ENCODE measurements at regions not wholly inside any gene's neighbourhood (a gene's known extent, or its start where the extent isn't known, plus 50 kb on each side); places are given as distances from the start of the nearest gene placed in this dataset.

DNA sequence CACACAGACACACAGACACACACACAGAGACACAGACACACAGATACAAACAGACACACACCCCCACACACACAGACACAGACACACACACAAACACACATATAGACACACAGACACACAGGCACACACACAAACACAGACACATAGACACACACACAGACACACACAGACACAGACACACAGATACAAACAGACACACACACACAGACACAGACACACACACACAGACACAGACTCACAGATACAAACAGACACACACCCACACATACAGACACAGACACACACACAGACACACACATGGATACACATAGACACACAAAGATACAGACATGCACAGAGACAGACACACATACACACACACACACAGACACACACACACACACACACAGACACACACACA lies 174.5 kb downstream of the URI1 start:
- Histone ChIP-seq H3K27me3 (ENCODE audit: insufficient read depth, low read length, poor library complexity) (no peaks in the 10 kb centered on the region), H3K23ac (ENCODE audit: low read length) (no peak overlapping the region), H4K8ac (ENCODE audit: low read depth, low read length) (no peak overlapping the region), H3K18ac (ENCODE audit: low read length) (no peak overlapping the region), H3K27ac (ENCODE audit: low read depth, low read length) (no peak overlapping the region), H2BK120ac (ENCODE audit: low read depth, low read length) (no peak overlapping the region), H3K4me3 (ENCODE audit: low read length) (no peak overlapping the region), H2BK5ac (ENCODE audit: low read length) (no peak overlapping the region), H3K56ac (ENCODE audit: low read length) (no peak overlapping the region), H4K5ac (ENCODE audit: low read length) (no peak overlapping the region), H3K4me1 (ENCODE audit: control insufficient read depth, low read depth, low read length) (no peaks in the 10 kb centered on the region), H3K4me2 (ENCODE audit: low read length) (no peak overlapping the region), H2AK5ac (ENCODE audit: low read length) (no peak overlapping the region), H3K9ac (ENCODE audit: low read length) (no peak overlapping the region), H3K79me2 (ENCODE audit: control insufficient read depth, insufficient read depth, low read length) (no peaks in the 10 kb centered on the region), H3K4ac (ENCODE audit: low read depth, low read length) (no peak overlapping the region), H3K79me1 (ENCODE audit: low read length) (no peaks in the 10 kb centered on the region), H2BK15ac (replicated peaks; ENCODE audit: low read depth) (no peak overlapping the region), H3K36me3 (ENCODE audit: control insufficient read depth, insufficient read depth, low read length) (no peaks in the 10 kb centered on the region)
- DNase-seq = no peak

GRCh38 chr19:30116984-30117555 lies 175.0 kb downstream of the URI1 start:
- H3K79me2 ChIP-seq (ENCODE audit: control insufficient read depth, insufficient read depth, low read length) = no peaks in the 10 kb centered on the region
- H3K4me3 ChIP-seq (ENCODE audit: low read length) = no peak overlapping the region
- no peak overlapping the region for H3K23ac ChIP-seq (ENCODE audit: low read length)
- DNase-seq = peak; percentile 7
- H3K9ac ChIP-seq (ENCODE audit: low read length) = no peak overlapping the region
- no peak overlapping the region for H4K5ac ChIP-seq (ENCODE audit: low read length)
- WGBS (ENCODE audit: extremely low coverage, insufficient coverage, low lambda C conversion rate) = no CpG with 5 or more reads among the region's 16 CpGs
- H3K27me3 ChIP-seq (ENCODE audit: insufficient read depth, low read length, poor library complexity) = no peaks in the 10 kb centered on the region
- H4K8ac ChIP-seq (ENCODE audit: low read depth, low read length) = no peak overlapping the region
- no peak overlapping the region for H2AK5ac ChIP-seq (ENCODE audit: low read length)
- no peaks in the 10 kb centered on the region for H3K79me1 ChIP-seq (ENCODE audit: low read length)
- no peak overlapping the region for H3K18ac ChIP-seq (ENCODE audit: low read length)
- no peak overlapping the region for H2BK5ac ChIP-seq (ENCODE audit: low read length)
- no peak overlapping the region for H3K4me2 ChIP-seq (ENCODE audit: low read length)
- H3K27ac ChIP-seq (ENCODE audit: low read depth, low read length) = no peak overlapping the region
- no peak overlapping the region for H3K56ac ChIP-seq (ENCODE audit: low read length)
- no peaks in the 10 kb centered on the region for H3K4me1 ChIP-seq (ENCODE audit: control insufficient read depth, low read depth, low read length)
- no peaks in the 10 kb centered on the region for H3K36me3 ChIP-seq (ENCODE audit: control insufficient read depth, insufficient read depth, low read length)
- H2BK120ac ChIP-seq (ENCODE audit: low read depth, low read length) = no peak overlapping the region
- no peak overlapping the region for H3K4ac ChIP-seq (ENCODE audit: low read depth, low read length)
- H2BK15ac ChIP-seq (replicated peaks; ENCODE audit: low read depth) = no peak overlapping the region

DNA sequence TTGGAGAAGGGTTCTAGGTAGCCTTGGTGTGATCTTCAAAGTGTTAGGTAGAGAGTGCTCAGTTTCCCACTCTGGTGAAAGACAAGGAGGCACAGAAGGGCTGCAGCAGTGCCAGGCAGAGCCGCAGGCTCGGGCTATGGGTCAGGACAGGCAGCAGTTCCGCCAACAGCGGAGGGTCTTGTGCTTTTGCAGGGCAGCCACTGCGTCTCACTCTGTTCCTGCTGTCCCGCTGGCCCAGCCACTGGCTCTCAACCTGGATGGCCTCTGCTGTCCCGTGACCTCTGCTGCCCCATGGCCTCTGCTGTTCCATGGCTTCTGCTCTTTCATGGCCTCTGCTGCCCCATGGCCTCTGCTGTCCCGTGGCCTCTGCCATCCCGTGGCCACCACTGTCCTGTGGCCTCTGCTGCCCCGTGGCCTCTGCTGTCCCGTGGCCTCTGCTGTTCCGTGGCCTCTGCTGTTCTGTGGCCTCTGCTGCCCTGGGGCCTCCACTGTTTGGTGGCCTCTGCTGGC lies 175.7 kb downstream of the URI1 start:
- no peak overlapping the region for H2BK5ac ChIP-seq (ENCODE audit: low read length)
- no peak overlapping the region for H3K4me3 ChIP-seq (ENCODE audit: low read length)
- H3K36me3 ChIP-seq (ENCODE audit: control insufficient read depth, insufficient read depth, low read length) = no peaks in the 10 kb centered on the region
- no peak overlapping the region for H3K18ac ChIP-seq (ENCODE audit: low read length)
- H3K27me3 ChIP-seq (ENCODE audit: insufficient read depth, low read length, poor library complexity) = no peaks in the 10 kb centered on the region
- H3K56ac ChIP-seq (ENCODE audit: low read length) = no peak overlapping the region
- H3K79me2 ChIP-seq (ENCODE audit: control insufficient read depth, insufficient read depth, low read length) = no peaks in the 10 kb centered on the region
- H4K5ac ChIP-seq (ENCODE audit: low read length) = no peak overlapping the region
- no peaks in the 10 kb centered on the region for H3K4me1 ChIP-seq (ENCODE audit: control insufficient read depth, low read depth, low read length)
- H3K79me1 ChIP-seq (ENCODE audit: low read length) = no peaks in the 10 kb centered on the region
- H3K4me2 ChIP-seq (ENCODE audit: low read length) = no peak overlapping the region
- H4K8ac ChIP-seq (ENCODE audit: low read depth, low read length) = no peak overlapping the region
- no peak overlapping the region for H3K4ac ChIP-seq (ENCODE audit: low read depth, low read length)
- H3K23ac ChIP-seq (ENCODE audit: low read length) = no peak overlapping the region
- no peak overlapping the region for H3K27ac ChIP-seq (ENCODE audit: low read depth, low read length)
- WGBS (ENCODE audit: extremely low coverage, insufficient coverage, low lambda C conversion rate) = no CpG with 5 or more reads among the region's 12 CpGs
- H2AK5ac ChIP-seq (ENCODE audit: low read length) = no peak overlapping the region
- H3K9ac ChIP-seq (ENCODE audit: low read length) = no peak overlapping the region
- no peak for DNase-seq
- no peak overlapping the region for H2BK15ac ChIP-seq (replicated peaks; ENCODE audit: low read depth)
- no peak overlapping the region for H2BK120ac ChIP-seq (ENCODE audit: low read depth, low read length)

GRCh38 chr19:30118221-30118620 lies 176.2 kb downstream of the URI1 start:
- no peak overlapping the region for H2BK5ac ChIP-seq (ENCODE audit: low read length)
- H2BK120ac ChIP-seq (ENCODE audit: low read depth, low read length) = no peak overlapping the region
- H3K9ac ChIP-seq (ENCODE audit: low read length) = no peak overlapping the region
- no peak for DNase-seq
- no peaks in the 10 kb centered on the region for H3K36me3 ChIP-seq (ENCODE audit: control insufficient read depth, insufficient read depth, low read length)
- H3K4me3 ChIP-seq (ENCODE audit: low read length) = no peak overlapping the region
- no peak overlapping the region for H4K5ac ChIP-seq (ENCODE audit: low read length)
- H3K27ac ChIP-seq (ENCODE audit: low read depth, low read length) = no peak overlapping the region
- H3K56ac ChIP-seq (ENCODE audit: low read length) = no peak overlapping the region
- no peak overlapping the region for H3K4me2 ChIP-seq (ENCODE audit: low read length)
- no peak overlapping the region for H2AK5ac ChIP-seq (ENCODE audit: low read length)
- no peaks in the 10 kb centered on the region for H3K27me3 ChIP-seq (ENCODE audit: insufficient read depth, low read length, poor library complexity)
- H3K23ac ChIP-seq (ENCODE audit: low read length) = no peak overlapping the region
- no peak overlapping the region for H2BK15ac ChIP-seq (replicated peaks; ENCODE audit: low read depth)
- WGBS (ENCODE audit: extremely low coverage, insufficient coverage, low lambda C conversion rate) = no CpG with 5 or more reads among the region's 11 CpGs
- H3K79me2 ChIP-seq (ENCODE audit: control insufficient read depth, insufficient read depth, low read length) = no peaks in the 10 kb centered on the region
- no peak overlapping the region for H4K8ac ChIP-seq (ENCODE audit: low read depth, low read length)
- H3K4me1 ChIP-seq (ENCODE audit: control insufficient read depth, low read depth, low read length) = no peaks in the 10 kb centered on the region
- no peaks in the 10 kb centered on the region for H3K79me1 ChIP-seq (ENCODE audit: low read length)
- no peak overlapping the region for H3K18ac ChIP-seq (ENCODE audit: low read length)
- no peak overlapping the region for H3K4ac ChIP-seq (ENCODE audit: low read depth, low read length)

GRCh38 chr19:30118760-30119159 lies 176.7 kb downstream of the URI1 start:
- H2BK15ac ChIP-seq (replicated peaks; ENCODE audit: low read depth) = no peak overlapping the region
- H2BK120ac ChIP-seq (ENCODE audit: low read depth, low read length) = no peak overlapping the region
- no peak overlapping the region for H3K18ac ChIP-seq (ENCODE audit: low read length)
- H3K36me3 ChIP-seq (ENCODE audit: control insufficient read depth, insufficient read depth, low read length) = no peaks in the 10 kb centered on the region
- WGBS (ENCODE audit: extremely low coverage, insufficient coverage, low lambda C conversion rate) = no CpG with 5 or more reads among the region's 12 CpGs
- no peak overlapping the region for H2BK5ac ChIP-seq (ENCODE audit: low read length)
- no peak overlapping the region for H3K9ac ChIP-seq (ENCODE audit: low read length)
- no peak overlapping the region for H3K4me2 ChIP-seq (ENCODE audit: low read length)
- H3K79me2 ChIP-seq (ENCODE audit: control insufficient read depth, insufficient read depth, low read length) = no peaks in the 10 kb centered on the region
- no peak overlapping the region for H4K5ac ChIP-seq (ENCODE audit: low read length)
- DNase-seq = no peak
- no peak overlapping the region for H3K56ac ChIP-seq (ENCODE audit: low read length)
- no peaks in the 10 kb centered on the region for H3K4me1 ChIP-seq (ENCODE audit: control insufficient read depth, low read depth, low read length)
- H3K4me3 ChIP-seq (ENCODE audit: low read length) = no peak overlapping the region
- no peak overlapping the region for H4K8ac ChIP-seq (ENCODE audit: low read depth, low read length)
- H2AK5ac ChIP-seq (ENCODE audit: low read length) = no peak overlapping the region
- H3K4ac ChIP-seq (ENCODE audit: low read depth, low read length) = no peak overlapping the region
- no peak overlapping the region for H3K27ac ChIP-seq (ENCODE audit: low read depth, low read length)
- no peaks in the 10 kb centered on the region for H3K79me1 ChIP-seq (ENCODE audit: low read length)
- no peak overlapping the region for H3K23ac ChIP-seq (ENCODE audit: low read length)
- no peaks in the 10 kb centered on the region for H3K27me3 ChIP-seq (ENCODE audit: insufficient read depth, low read length, poor library complexity)

- no peak overlapping the region for H4K8ac ChIP-seq (ENCODE audit: low read depth, low read length)
- H2BK120ac ChIP-seq (ENCODE audit: low read depth, low read length) = no peak overlapping the region
- H3K27ac ChIP-seq (ENCODE audit: low read depth, low read length) = no peak overlapping the region
- H3K9ac ChIP-seq (ENCODE audit: low read length) = no peak overlapping the region
- no peaks in the 10 kb centered on the region for H3K79me1 ChIP-seq (ENCODE audit: low read length)
- no peaks in the 10 kb centered on the region for H3K4me1 ChIP-seq (ENCODE audit: control insufficient read depth, low read depth, low read length)
- H2BK15ac ChIP-seq (replicated peaks; ENCODE audit: low read depth) = no peak overlapping the region
- no CpG with 5 or more reads among the region's 12 CpGs for WGBS (ENCODE audit: extremely low coverage, insufficient coverage, low lambda C conversion rate)
- H2AK5ac ChIP-seq (ENCODE audit: low read length) = no peak overlapping the region
- no peaks in the 10 kb centered on the region for H3K27me3 ChIP-seq (ENCODE audit: insufficient read depth, low read length, poor library complexity)
- H3K36me3 ChIP-seq (ENCODE audit: control insufficient read depth, insufficient read depth, low read length) = no peaks in the 10 kb centered on the region
- no peak overlapping the region for H3K4me3 ChIP-seq (ENCODE audit: low read length)
- no peak overlapping the region for H3K18ac ChIP-seq (ENCODE audit: low read length)
- H2BK5ac ChIP-seq (ENCODE audit: low read length) = no peak overlapping the region
- H4K5ac ChIP-seq (ENCODE audit: low read length) = no peak overlapping the region
- H3K4me2 ChIP-seq (ENCODE audit: low read length) = no peak overlapping the region
- H3K79me2 ChIP-seq (ENCODE audit: control insufficient read depth, insufficient read depth, low read length) = no peaks in the 10 kb centered on the region
- H3K56ac ChIP-seq (ENCODE audit: low read length) = no peak overlapping the region
- no peak overlapping the region for H3K23ac ChIP-seq (ENCODE audit: low read length)
- no peak overlapping the region for H3K4ac ChIP-seq (ENCODE audit: low read depth, low read length)
- DNase-seq = no peak
Observed at GRCh38 chr19:30119180-30119908, 177.3 kb downstream of the URI1 start.

Measured in mesendoderm (in vitro differentiated cells).